ENCODE measurements at regions not wholly inside any gene's neighbourhood (a gene's known extent, or its start where the extent isn't known, plus 50 kb on each side); places are given as distances from the start of the nearest gene placed in this dataset.

- TF ChIP-seq, protein P1, sequence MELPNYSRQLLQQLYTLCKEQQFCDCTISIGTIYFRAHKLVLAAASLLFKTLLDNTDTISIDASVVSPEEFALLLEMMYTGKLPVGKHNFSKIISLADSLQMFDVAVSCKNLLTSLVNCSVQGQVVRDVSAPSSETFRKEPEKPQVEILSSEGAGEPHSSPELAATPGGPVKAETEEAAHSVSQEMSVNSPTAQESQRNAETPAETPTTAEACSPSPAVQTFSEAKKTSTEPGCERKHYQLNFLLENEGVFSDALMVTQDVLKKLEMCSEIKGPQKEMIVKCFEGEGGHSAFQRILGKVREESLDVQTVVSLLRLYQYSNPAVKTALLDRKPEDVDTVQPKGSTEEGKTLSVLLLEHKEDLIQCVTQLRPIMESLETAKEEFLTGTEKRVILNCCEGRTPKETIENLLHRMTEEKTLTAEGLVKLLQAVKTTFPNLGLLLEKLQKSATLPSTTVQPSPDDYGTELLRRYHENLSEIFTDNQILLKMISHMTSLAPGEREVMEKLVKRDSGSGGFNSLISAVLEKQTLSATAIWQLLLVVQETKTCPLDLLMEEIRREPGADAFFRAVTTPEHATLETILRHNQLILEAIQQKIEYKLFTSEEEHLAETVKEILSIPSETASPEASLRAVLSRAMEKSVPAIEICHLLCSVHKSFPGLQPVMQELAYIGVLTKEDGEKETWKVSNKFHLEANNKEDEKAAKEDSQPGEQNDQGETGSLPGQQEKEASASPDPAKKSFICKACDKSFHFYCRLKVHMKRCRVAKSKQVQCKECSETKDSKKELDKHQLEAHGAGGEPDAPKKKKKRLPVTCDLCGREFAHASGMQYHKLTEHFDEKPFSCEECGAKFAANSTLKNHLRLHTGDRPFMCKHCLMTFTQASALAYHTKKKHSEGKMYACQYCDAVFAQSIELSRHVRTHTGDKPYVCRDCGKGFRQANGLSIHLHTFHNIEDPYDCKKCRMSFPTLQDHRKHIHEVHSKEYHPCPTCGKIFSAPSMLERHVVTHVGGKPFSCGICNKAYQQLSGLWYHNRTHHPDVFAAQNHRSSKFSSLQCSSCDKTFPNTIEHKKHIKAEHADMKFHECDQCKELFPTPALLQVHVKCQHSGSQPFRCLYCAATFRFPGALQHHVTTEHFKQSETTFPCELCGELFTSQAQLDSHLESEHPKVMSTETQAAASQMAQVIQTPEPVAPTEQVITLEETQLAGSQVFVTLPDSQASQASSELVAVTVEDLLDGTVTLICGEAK (IDR thresholded peaks at IDR 0.05; ENCODE audit: borderline replicate concordance): no peak
- no peak for TF ChIP-seq IRF4 (IDR thresholded peaks at IDR 0.05; ENCODE audit: low read depth, low read length)
- TF ChIP-seq, protein P2, sequence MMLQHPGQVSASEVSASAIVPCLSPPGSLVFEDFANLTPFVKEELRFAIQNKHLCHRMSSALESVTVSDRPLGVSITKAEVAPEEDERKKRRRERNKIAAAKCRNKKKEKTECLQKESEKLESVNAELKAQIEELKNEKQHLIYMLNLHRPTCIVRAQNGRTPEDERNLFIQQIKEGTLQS (IDR thresholded peaks at IDR 0.05; ENCODE audit: borderline replicate concordance, extremely low read depth, low read depth, low read length): no peak
Observed at GRCh38 chr7:79653136-79653631, 199.7 kb upstream of the MAGI2 start (continued).

- SMC1A ChIA-PET (ENCODE audit: uncharacterized antibody, unreplicated experiment): no interaction called here
- WGBS (ENCODE audit: insufficient coverage, insufficient replicate concordance, low lambda C conversion rate, missing lambda C conversion rate): 0% methylated on average over 2 of the region's 2 CpGs
- CTCF ChIA-PET: interaction anchor here (0.5 kb wide), 1 partner anchor 453 kb away, joined by 3 read pairs; no protein-coding TSS in a partner anchor
- TF ChIP-seq SP1 (IDR thresholded peaks at IDR 0.05; ENCODE audit: low read depth, low read length): no peak
- TF ChIP-seq CEBPB (IDR thresholded peaks at IDR 0.05; ENCODE audit: borderline replicate concordance in 1 of 2, low read depth in 2 of 2, low read length in 2 of 2): no peak
- TF ChIP-seq, protein P3, sequence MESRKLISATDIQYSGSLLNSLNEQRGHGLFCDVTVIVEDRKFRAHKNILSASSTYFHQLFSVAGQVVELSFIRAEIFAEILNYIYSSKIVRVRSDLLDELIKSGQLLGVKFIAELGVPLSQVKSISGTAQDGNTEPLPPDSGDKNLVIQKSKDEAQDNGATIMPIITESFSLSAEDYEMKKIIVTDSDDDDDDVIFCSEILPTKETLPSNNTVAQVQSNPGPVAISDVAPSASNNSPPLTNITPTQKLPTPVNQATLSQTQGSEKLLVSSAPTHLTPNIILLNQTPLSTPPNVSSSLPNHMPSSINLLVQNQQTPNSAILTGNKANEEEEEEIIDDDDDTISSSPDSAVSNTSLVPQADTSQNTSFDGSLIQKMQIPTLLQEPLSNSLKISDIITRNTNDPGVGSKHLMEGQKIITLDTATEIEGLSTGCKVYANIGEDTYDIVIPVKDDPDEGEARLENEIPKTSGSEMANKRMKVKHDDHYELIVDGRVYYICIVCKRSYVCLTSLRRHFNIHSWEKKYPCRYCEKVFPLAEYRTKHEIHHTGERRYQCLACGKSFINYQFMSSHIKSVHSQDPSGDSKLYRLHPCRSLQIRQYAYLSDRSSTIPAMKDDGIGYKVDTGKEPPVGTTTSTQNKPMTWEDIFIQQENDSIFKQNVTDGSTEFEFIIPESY (IDR thresholded peaks at IDR 0.05): no peak
- no peak for TF ChIP-seq RELA (IDR thresholded peaks at IDR 0.05; ENCODE audit: borderline replicate concordance, partially characterized antibody)
- TF ChIP-seq, protein P4, sequence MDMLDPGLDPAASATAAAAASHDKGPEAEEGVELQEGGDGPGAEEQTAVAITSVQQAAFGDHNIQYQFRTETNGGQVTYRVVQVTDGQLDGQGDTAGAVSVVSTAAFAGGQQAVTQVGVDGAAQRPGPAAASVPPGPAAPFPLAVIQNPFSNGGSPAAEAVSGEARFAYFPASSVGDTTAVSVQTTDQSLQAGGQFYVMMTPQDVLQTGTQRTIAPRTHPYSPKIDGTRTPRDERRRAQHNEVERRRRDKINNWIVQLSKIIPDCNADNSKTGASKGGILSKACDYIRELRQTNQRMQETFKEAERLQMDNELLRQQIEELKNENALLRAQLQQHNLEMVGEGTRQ (IDR thresholded peaks at IDR 0.05; ENCODE audit: borderline replicate concordance, low read depth, low read length): no peak
- TF ChIP-seq KDM1A (IDR thresholded peaks at IDR 0.05; ENCODE audit: borderline replicate concordance): no peak
- TF ChIP-seq CBX3 (IDR thresholded peaks at IDR 0.05; ENCODE audit: borderline replicate concordance, low read depth): no peak
- no peak for TF ChIP-seq CHD4 (IDR thresholded peaks at IDR 0.05)
- TF ChIP-seq PAX8 (IDR thresholded peaks at IDR 0.05): no peak
- TF ChIP-seq, protein P5, sequence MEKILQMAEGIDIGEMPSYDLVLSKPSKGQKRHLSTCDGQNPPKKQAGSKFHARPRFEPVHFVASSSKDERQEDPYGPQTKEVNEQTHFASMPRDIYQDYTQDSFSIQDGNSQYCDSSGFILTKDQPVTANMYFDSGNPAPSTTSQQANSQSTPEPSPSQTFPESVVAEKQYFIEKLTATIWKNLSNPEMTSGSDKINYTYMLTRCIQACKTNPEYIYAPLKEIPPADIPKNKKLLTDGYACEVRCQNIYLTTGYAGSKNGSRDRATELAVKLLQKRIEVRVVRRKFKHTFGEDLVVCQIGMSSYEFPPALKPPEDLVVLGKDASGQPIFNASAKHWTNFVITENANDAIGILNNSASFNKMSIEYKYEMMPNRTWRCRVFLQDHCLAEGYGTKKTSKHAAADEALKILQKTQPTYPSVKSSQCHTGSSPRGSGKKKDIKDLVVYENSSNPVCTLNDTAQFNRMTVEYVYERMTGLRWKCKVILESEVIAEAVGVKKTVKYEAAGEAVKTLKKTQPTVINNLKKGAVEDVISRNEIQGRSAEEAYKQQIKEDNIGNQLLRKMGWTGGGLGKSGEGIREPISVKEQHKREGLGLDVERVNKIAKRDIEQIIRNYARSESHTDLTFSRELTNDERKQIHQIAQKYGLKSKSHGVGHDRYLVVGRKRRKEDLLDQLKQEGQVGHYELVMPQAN (conservative IDR thresholded peaks at IDR 0.05): no peak
- TF ChIP-seq, protein P2 (IDR thresholded peaks at IDR 0.05; ENCODE audit: borderline replicate concordance, extremely low read depth, low read depth, low read length): no peak
Observed at GRCh38 chr7:79652619-79653018, 199.2 kb upstream of the MAGI2 start.

More at GRCh38 chr7:79652619-79653018, 199.2 kb upstream of the MAGI2 start:
- H3K36me3 ChIP-seq (ENCODE audit: control insufficient read depth in 2 of 2, insufficient read depth in 2 of 2, low read length in 1 of 2): no peaks in the 10 kb centered on the region
- ChIA-PET POLR2A (no interaction called here), RAD21 (ENCODE audit: unreplicated experiment) (no interaction called here)
- no peak overlapping the region for H3K4me3 ChIP-seq
- no peak for ATAC-seq
- no peaks in the 10 kb centered on the region for H3K79me2 ChIP-seq (ENCODE audit: control insufficient read depth, insufficient read depth, low read length)
- no peaks in the 10 kb centered on the region for H3K9me3 ChIP-seq (replicated peaks; ENCODE audit: control insufficient read depth, insufficient read depth, low read length)
- FAIRE-seq: no peak
- no peak overlapping the region for H3K4me2 ChIP-seq (ENCODE audit: control insufficient read depth, insufficient read depth)
- H3K4me1 ChIP-seq (ENCODE audit: control insufficient read depth, insufficient read depth, low read length): no peaks in the 10 kb centered on the region
- H3K27ac ChIP-seq (ENCODE audit: control insufficient read depth, insufficient read depth): no peak overlapping the region
- no peak overlapping the region for H2AFZ ChIP-seq (ENCODE audit: control insufficient read depth, low read depth, low read length)
- BruUV-seq (replicated peaks): no TSS peak
- intact Hi-C loops (cut with micrococcal nuclease; ENCODE audit: unreplicated experiment) (no loop called here), in situ Hi-C loops (cut with MboI) (no loop called here)
- H3K27me3 ChIP-seq (replicated peaks in 1 of 2; ENCODE audit: control insufficient read depth in 2 of 2, insufficient read depth in 2 of 2, low read length in 1 of 2): no peaks in the 10 kb centered on the region
- H3K9ac ChIP-seq (ENCODE audit: control insufficient read depth, insufficient read depth, low read length): no peak overlapping the region
- H4K20me1 ChIP-seq (ENCODE audit: control insufficient read depth, insufficient read depth): no peaks in the 10 kb centered on the region
- no peak for DNase-seq (ENCODE audit: low read depth, low spot score)
